Pancreas (tissue), 10 donors: ENCODE measurements at regions not wholly inside any gene's neighbourhood (a gene's known extent, or its start where the extent isn't known, plus 50 kb on each side); places are given as distances from the start of the nearest gene placed in this dataset.

ENCODE experiments used
- ATAC-seq, 4 donors: fragments of 200-7000 bp; cut with Tn5 transposase; one replicate each; pipeline versions ENCODE4 v1.8.0 to v1.9.1; 2020; ENCODE audit warnings: mild to moderate bottlenecking in 4 of 4, moderate library complexity in 4 of 4
- DNase-seq, 6 donors: peaks; one replicate each; pipeline ENCODE4 v3.0.0-alpha.2; 2020
- FAIRE-seq: peaks from 2 replicates; lab custom pipeline; 2012; peaks lifted over from hg19 to GRCh38; lab: Jason Lieb, UNC
- H3K27ac ChIP-seq, 4 donors: fragments of 200-600 bp; sonication (generic); 1 replicate in 3 of 4; 2 replicates in 1 of 4; pipeline versions ENCODE4 v1.5.0 to v1.8.0; 2020
- H3K27me3 ChIP-seq, 4 donors: fragments of 200-600 bp; one replicate each; pipeline ENCODE4 v1.8.0; 2021
- H3K36me3 ChIP-seq, 3 donors: fragments of 200-600 bp; sonication (generic) in 1 of 3; one replicate each; pipeline versions ENCODE4 v1.5.0 to v1.8.0; 2020 to 2021
- H3K4me1 ChIP-seq, 3 donors: fragments of 200-600 bp; one replicate each; pipeline ENCODE4 v1.8.0; 2021
- H3K4me3 ChIP-seq, 4 donors: fragments of 200-600 bp; sonication (generic) in 2 of 4; one replicate each; pipeline versions ENCODE4 v1.5.0 to v1.8.0; 2020 to 2021
- H3K9me3 ChIP-seq, 4 donors: fragments of 200-600 bp; one replicate each; pipeline ENCODE4 v1.8.0; 2021
- CTCF ChIP-seq, 4 donors: fragments of 200-600 bp; sonication (generic) in 3 of 4; IDR thresholded peaks; one replicate each; pipeline versions ENCODE4 v1.5.0 to v1.8.0; 2021; ENCODE audit warnings: antibody characterized with exemption in 4 of 4
- WGBS, 2 donors: extraction: QIAGEN DNeasy Blood & Tissue Kit; methylation state at CpG; one replicate each; pipeline ENCODE4 v1.1.7; 2013; 5-methylcytosine and 5-hydroxymethylcytosine counted together
- intact Hi-C, 3 donors: fragments of 100-400 bp; cut with DNase I; formaldehyde crosslinking; loops; one replicate each; pipeline versions ENCODE4 v1.11.1 to v1.14.2; 2022
- donor health status: healthy with polysubstance abuse.
- donor health status: DM: no; HTN: no; CAD: no; lungs with moderate emphysema.
- donor health status: DM: no; HTN: no; CAD: no.
- donor health status: control.
- donor health status: control.
- donor health status: Bipolar disorder and iron deficiency.
- donor health status: DM: yes; HTN: yes; CAD: no.
- donor health status: DM: no; HTN: no; CAD: no.
- donor health status: DM: no; HTN: no; CAD: no.
- donor health status: DM: yes; HTN: yes; CAD: no.

- ATAC-seq: no peak
These were observed 199.6 kb upstream of the MKI67 start for GRCh38 chr10:128325788-128326187.

GRCh38 chr10:128326251-128326650 lies 200.0 kb upstream of the MKI67 start:
- intact Hi-C loops: no loop called here
- H3K36me3 ChIP-seq: no peaks in the 10 kb centered on the region
- FAIRE-seq (no peak), ATAC-seq (no peak), DNase-seq (no peak)
- H3K9me3 ChIP-seq: peaks cover 0 to 3% (median 0%) of the 10 kb centered on the region in 4 donors
- no peak overlapping the region for H3K4me3 ChIP-seq
- no peaks in the 10 kb centered on the region for H3K4me1 ChIP-seq
- no peak for TF ChIP-seq CTCF (IDR thresholded peaks at IDR 0.05)
- WGBS, 2 donors: 75 to 80% methylated on average over 19 of the region's 19 CpGs
- H3K27me3 ChIP-seq: no peaks in the 10 kb centered on the region
- H3K27ac ChIP-seq: no peak overlapping the region

More at GRCh38 chr10:128325788-128326187, 199.6 kb upstream of the MKI67 start:
- no peak for TF ChIP-seq CTCF (IDR thresholded peaks at IDR 0.05)
- H3K4me3 ChIP-seq: no peak overlapping the region
- WGBS, 2 donors: 65 to 78% methylated on average over 9 of the region's 9 CpGs
- intact Hi-C loops: no loop called here
- H3K36me3 ChIP-seq: no peaks in the 10 kb centered on the region
- no peaks in the 10 kb centered on the region for H3K27me3 ChIP-seq
- peaks cover 0 to 3% (median 0%) of the 10 kb centered on the region in 4 donors for H3K9me3 ChIP-seq
- no peaks in the 10 kb centered on the region for H3K4me1 ChIP-seq
- FAIRE-seq: no peak
- DNase-seq: no peak
- H3K27ac ChIP-seq: no peak overlapping the region

- no peaks in the 10 kb centered on the region for H3K27me3 ChIP-seq
- intact Hi-C loops: no loop called here
- DNase-seq: no peak
These were observed 200.6 kb upstream of the MKI67 start for GRCh38 chr10:128326851-128327250.

GRCh38 chr10:128336401-128336800 lies 210.2 kb upstream of the MKI67 start:
- no peaks in the 10 kb centered on the region for H3K9me3 ChIP-seq
- no peaks in the 10 kb centered on the region for H3K4me1 ChIP-seq
- no peak for TF ChIP-seq CTCF (IDR thresholded peaks at IDR 0.05)
- intact Hi-C loops: no loop called here
- no peak overlapping the region for H3K4me3 ChIP-seq
- H3K36me3 ChIP-seq: no peaks in the 10 kb centered on the region
- FAIRE-seq (no peak), ATAC-seq (no peak), DNase-seq (no peak)
- H3K27me3 ChIP-seq: no peaks in the 10 kb centered on the region
- no peak overlapping the region for H3K27ac ChIP-seq
- WGBS, 2 donors: 53 to 68% methylated on average over 6 of the region's 6 CpGs

More at GRCh38 chr10:128326851-128327250, 200.6 kb upstream of the MKI67 start:
- Histone ChIP-seq H3K27ac (no peak overlapping the region), H3K4me1 (no peaks in the 10 kb centered on the region), H3K9me3 (peaks cover 0 to 3% (median 0%) of the 10 kb centered on the region in 4 donors), H3K36me3 (no peaks in the 10 kb centered on the region), H3K4me3 (no peak overlapping the region)
- 78 to 82% methylated on average over 11 of the region's 11 CpGs for WGBS, 2 donors
- no peak for TF ChIP-seq CTCF (IDR thresholded peaks at IDR 0.05)
- no peak for FAIRE-seq
- no peak for ATAC-seq

- no peak overlapping the region for H3K27ac ChIP-seq
- H3K36me3 ChIP-seq: no peaks in the 10 kb centered on the region
- no peak overlapping the region for H3K4me3 ChIP-seq
- H3K4me1 ChIP-seq: no peaks in the 10 kb centered on the region
- intact Hi-C loops: no loop called here
- DNase-seq (no peak), ATAC-seq (no peak), FAIRE-seq (no peak)
- TF ChIP-seq CTCF (IDR thresholded peaks at IDR 0.05): no peak
- WGBS, 2 donors: 37 to 54% methylated on average over 7 of the region's 7 CpGs
- H3K9me3 ChIP-seq: no peaks in the 10 kb centered on the region
- no peaks in the 10 kb centered on the region for H3K27me3 ChIP-seq
These were observed 211.7 kb upstream of the MKI67 start for GRCh38 chr10:128337860-128338378.
